Tibial artery (tissue), 4 donors: ENCODE measurements at regions not wholly inside any gene's neighbourhood (a gene's known extent, or its start where the extent isn't known, plus 50 kb on each side); places are given as distances from the start of the nearest gene placed in this dataset.
"Not testable (repeated sequence)": the region's sequence is repeated elsewhere in the genome, so short reads cannot be mapped to it uniquely, and the experiment has no call there.

ENCODE experiments used
- DNase-seq, 2 donors: peaks; one replicate each; pipeline ENCODE4 v3.0.0-alpha.2; 2019
- H3K27ac ChIP-seq, 2 donors: fragments of 200-600 bp; sonication (generic) in 1 of 2; 1 replicate in 1 of 2; 2 replicates in 1 of 2; pipeline ENCODE4 v1.5.1; 2018 to 2019; ENCODE audit warnings: mild to moderate bottlenecking in 1 of 2
- H3K27me3 ChIP-seq, 2 donors: fragments of 200-600 bp; sonication (generic) in 1 of 2; one replicate each; pipeline versions ENCODE4 v1.5.1 to v1.6.0; 2016 to 2019
- H3K36me3 ChIP-seq, 3 donors: fragments of 200-600 bp; sonication (generic) in 2 of 3; one replicate each; pipeline ENCODE4 v1.5.1; 2016 to 2019; ENCODE audit warnings: mild to moderate bottlenecking in 2 of 3
- H3K4me1 ChIP-seq, 4 donors: fragments of 200-600 bp; sonication (generic) in 2 of 4; 1 replicate in 3 of 4; 2 replicates in 1 of 4; pipeline ENCODE4 v1.5.1; 2016 to 2019
- H3K4me3 ChIP-seq, 2 donors: fragments of 200-600 bp; sonication (generic) in 1 of 2; 1 replicate in 1 of 2; 2 replicates in 1 of 2; pipeline ENCODE4 v1.5.1; 2018 to 2019; ENCODE audit warnings: mild to moderate bottlenecking in 2 of 2
- H3K9me3 ChIP-seq, 3 donors: fragments of 200-600 bp; sonication (generic) in 1 of 3; one replicate each; pipeline ENCODE4 v1.5.1; 2016 to 2019
- CTCF ChIP-seq, 2 experiments: fragments of 200-600 bp in 1 of 2; fragments of 450-650 bp in 1 of 2; IDR thresholded peaks; one replicate each; pipeline ENCODE4 v1.5.1; 2017 to 2019; ENCODE audit warnings: antibody characterized with exemption in 2 of 2, mild to moderate bottlenecking in 1 of 2, moderate library complexity in 1 of 2
- intact Hi-C: fragments of 100-400 bp; cut with DNase I; formaldehyde crosslinking; loops from one replicate; pipeline ENCODE4 v1.15.0; 2023; ENCODE audit warnings: low total_unique reads

GRCh38 chrX:55159551-55159950, 60.6 kb upstream of the PAGE5 start:
- DNase-seq = no peak
- Histone ChIP-seq H3K27ac (peak overlapping the region in 1 of 2 donors; percentile 91), H3K9me3 (no peaks in the 10 kb centered on the region), H3K36me3 (no peaks in the 10 kb centered on the region), H3K4me3 (no peak overlapping the region), H3K27me3 (no peaks in the 10 kb centered on the region), H3K4me1 (no peaks in the 10 kb centered on the region)
- intact Hi-C loops = no loop called here
- TF ChIP-seq CTCF (IDR thresholded peaks at IDR 0.05) = no peak

GRCh38 chrX:55160685-55161552, 59.2 kb upstream of the PAGE5 start:
- H3K27ac ChIP-seq = peak overlapping the region; percentile 87 to 91
- intact Hi-C loops = loop anchor here (10.0 kb wide), 1 partner anchor 554 kb away; the partner anchor contains the start of gene RRAGB
- no peaks in the 10 kb centered on the region for H3K4me1 ChIP-seq
- peak overlapping the region; percentile 62 to 72 for H3K4me3 ChIP-seq
- H3K9me3 ChIP-seq = no peaks in the 10 kb centered on the region
- H3K27me3 ChIP-seq = no peaks in the 10 kb centered on the region
- H3K36me3 ChIP-seq = no peaks in the 10 kb centered on the region
- peak; percentile 20 for TF ChIP-seq CTCF (IDR thresholded peaks at IDR 0.05)
- DNase-seq = peak; percentile 88 to 94

- no peak for TF ChIP-seq CTCF (IDR thresholded peaks at IDR 0.05)
- H3K9me3 ChIP-seq = no peaks in the 10 kb centered on the region
- H3K4me1 ChIP-seq = no peaks in the 10 kb centered on the region
- H3K36me3 ChIP-seq = no peaks in the 10 kb centered on the region
- DNase-seq = no peak
- no peaks in the 10 kb centered on the region for H3K27me3 ChIP-seq
- peak overlapping the region; percentile 87 to 91 for H3K27ac ChIP-seq
- H3K4me3 ChIP-seq = peak overlapping the region; percentile 62 to 72
- intact Hi-C loops = loop anchor here (10.0 kb wide), 1 partner anchor 553 kb away; the partner anchor contains the start of gene RRAGB
These were observed 58.6 kb upstream of the PAGE5 start for GRCh38 chrX:55161581-55161980.

GRCh38 chrX:55163171-55163570, 57.0 kb upstream of the PAGE5 start:
- Histone ChIP-seq H3K9me3 (no peaks in the 10 kb centered on the region), H3K4me1 (no peaks in the 10 kb centered on the region), H3K27ac (no peak overlapping the region), H3K27me3 (no peaks in the 10 kb centered on the region), H3K36me3 (no peaks in the 10 kb centered on the region), H3K4me3 (no peak overlapping the region)
- TF ChIP-seq CTCF (IDR thresholded peaks at IDR 0.05) = no peak
- no peak for DNase-seq
- intact Hi-C loops = loop anchor here (10.0 kb wide), 1 partner anchor 552 kb away; the partner anchor contains the start of gene RRAGB

GRCh38 chrX:55165026-55165425, 55.1 kb upstream of the PAGE5 start:
- intact Hi-C loops = loop anchor here (10.0 kb wide), 1 partner anchor 550 kb away; the partner anchor contains the start of gene RRAGB
- not testable (repeated sequence) for H3K36me3 ChIP-seq, DNase-seq, H3K27me3 ChIP-seq, H3K27ac ChIP-seq, H3K4me1 ChIP-seq, H3K4me3 ChIP-seq, H3K9me3 ChIP-seq

GRCh38 chrX:55167124-55167803, 52.9 kb upstream of the PAGE5 start:
- Histone ChIP-seq H3K4me3 (no peak overlapping the region), H3K9me3 (no peaks in the 10 kb centered on the region), H3K27me3 (no peaks in the 10 kb centered on the region), H3K36me3 (no peaks in the 10 kb centered on the region), H3K4me1 (no peaks in the 10 kb centered on the region), H3K27ac (no peak overlapping the region)
- no peak for TF ChIP-seq CTCF (IDR thresholded peaks at IDR 0.05)
- intact Hi-C loops = loop anchor here (10.0 kb wide), 1 partner anchor 548 kb away; the partner anchor contains the start of gene RRAGB
- DNase-seq = no peak
